NT2/D1 (cell line): ENCODE measurements at regions not wholly inside any gene's neighbourhood (a gene's known extent, or its start where the extent isn't known, plus 50 kb on each side); places are given as distances from the start of the nearest gene placed in this dataset.
"Not testable (repeated sequence)": the region's sequence is repeated elsewhere in the genome, so short reads cannot be mapped to it uniquely, and the experiment has no call there.

Experiments used
- SUZ12 ChIP-seq: IDR thresholded peaks from 2 replicates; pipeline ENCODE4 v1.6.1; 2011; ENCODE audit not compliant: insufficient read length, insufficient read depth; ENCODE audit errors: extremely low read depth
- YY1 ChIP-seq: IDR thresholded peaks from 2 replicates; pipeline ENCODE4 v1.6.1; 2011; ENCODE audit not compliant: insufficient read length, insufficient read depth
- ZNF274 ChIP-seq: IDR thresholded peaks from 2 replicates; pipeline ENCODE4 v1.6.1; 2011; ENCODE audit warnings: mild to moderate bottlenecking, low read depth, low read length

DNA sequence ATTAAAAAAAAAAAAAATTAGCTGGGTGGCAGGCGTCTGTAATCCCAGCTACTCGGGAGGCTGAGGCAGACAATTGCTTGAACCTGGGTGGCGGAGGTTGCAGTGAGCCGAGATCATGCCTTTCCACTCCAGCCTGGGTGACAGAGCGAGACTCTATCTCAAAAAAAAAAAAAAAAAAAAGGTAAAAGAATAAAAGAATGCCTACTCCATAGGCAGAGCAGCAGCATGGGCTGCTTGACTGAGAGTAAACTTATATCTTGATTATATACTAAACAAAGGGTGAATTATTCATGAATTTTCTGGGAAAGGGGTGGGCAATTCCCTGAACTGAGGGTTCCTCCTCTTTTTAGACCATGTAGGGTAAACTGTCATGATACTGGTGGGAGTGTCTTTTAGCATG, 254.4 kb upstream of the RGMA start:
- not testable (repeated sequence) for TF ChIP-seq ZNF274, YY1, SUZ12
